ENCODE measurements at regions not wholly inside any gene's neighbourhood (a gene's known extent, or its start where the extent isn't known, plus 50 kb on each side); places are given as distances from the start of the nearest gene placed in this dataset.

DNA sequence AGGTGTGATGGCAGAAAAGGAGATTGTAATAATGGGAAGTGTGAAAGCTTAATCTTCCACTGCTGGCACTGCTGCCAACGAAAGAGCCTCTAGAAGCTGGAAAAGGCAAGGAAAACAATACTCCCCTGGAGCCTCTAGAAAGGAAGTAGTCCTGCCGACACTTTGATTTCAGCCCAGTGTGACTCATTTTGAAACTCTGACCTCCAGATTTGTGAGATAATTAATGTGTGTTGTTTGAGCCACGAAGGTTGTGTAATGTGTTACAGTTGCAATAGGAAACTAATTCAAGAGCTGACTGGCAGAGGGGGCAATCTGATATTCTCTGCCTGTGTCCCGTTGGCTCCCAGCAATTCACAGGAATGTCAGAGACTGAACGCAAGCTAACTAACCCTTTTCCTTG, 219.2 kb upstream of the UBE2E3 start:
- TF ChIP-seq, protein P1, sequence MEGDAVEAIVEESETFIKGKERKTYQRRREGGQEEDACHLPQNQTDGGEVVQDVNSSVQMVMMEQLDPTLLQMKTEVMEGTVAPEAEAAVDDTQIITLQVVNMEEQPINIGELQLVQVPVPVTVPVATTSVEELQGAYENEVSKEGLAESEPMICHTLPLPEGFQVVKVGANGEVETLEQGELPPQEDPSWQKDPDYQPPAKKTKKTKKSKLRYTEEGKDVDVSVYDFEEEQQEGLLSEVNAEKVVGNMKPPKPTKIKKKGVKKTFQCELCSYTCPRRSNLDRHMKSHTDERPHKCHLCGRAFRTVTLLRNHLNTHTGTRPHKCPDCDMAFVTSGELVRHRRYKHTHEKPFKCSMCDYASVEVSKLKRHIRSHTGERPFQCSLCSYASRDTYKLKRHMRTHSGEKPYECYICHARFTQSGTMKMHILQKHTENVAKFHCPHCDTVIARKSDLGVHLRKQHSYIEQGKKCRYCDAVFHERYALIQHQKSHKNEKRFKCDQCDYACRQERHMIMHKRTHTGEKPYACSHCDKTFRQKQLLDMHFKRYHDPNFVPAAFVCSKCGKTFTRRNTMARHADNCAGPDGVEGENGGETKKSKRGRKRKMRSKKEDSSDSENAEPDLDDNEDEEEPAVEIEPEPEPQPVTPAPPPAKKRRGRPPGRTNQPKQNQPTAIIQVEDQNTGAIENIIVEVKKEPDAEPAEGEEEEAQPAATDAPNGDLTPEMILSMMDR (conservative IDR thresholded peaks at IDR 0.05): no peak
- TF ChIP-seq ZFX (IDR thresholded peaks at IDR 0.05): no peak
- H3K27ac ChIP-seq: peak overlapping the region; percentile 63

DNA sequence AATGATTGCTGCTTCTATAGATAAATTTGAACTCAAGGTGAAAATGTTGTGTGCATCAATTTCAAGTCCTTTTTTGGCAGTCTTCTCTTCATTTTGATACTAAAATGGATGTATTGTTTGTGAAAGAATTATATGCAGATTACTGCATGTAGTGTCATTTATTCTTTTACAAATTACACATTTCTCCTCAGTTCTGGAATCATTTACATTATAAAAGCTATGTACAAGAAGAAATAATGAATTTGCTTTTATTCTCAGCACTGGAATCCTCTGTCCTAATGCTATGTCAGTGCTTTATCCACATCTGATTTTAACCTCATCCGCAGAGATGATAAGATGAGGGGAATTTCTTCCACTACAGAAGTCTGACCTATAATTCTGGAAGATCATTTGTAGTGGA, 220.8 kb upstream of the UBE2E3 start:
- no peak for TF ChIP-seq ZFX (IDR thresholded peaks at IDR 0.05)
- TF ChIP-seq, protein P1 (conservative IDR thresholded peaks at IDR 0.05): no peak
- no peak overlapping the region for H3K27ac ChIP-seq

DNA sequence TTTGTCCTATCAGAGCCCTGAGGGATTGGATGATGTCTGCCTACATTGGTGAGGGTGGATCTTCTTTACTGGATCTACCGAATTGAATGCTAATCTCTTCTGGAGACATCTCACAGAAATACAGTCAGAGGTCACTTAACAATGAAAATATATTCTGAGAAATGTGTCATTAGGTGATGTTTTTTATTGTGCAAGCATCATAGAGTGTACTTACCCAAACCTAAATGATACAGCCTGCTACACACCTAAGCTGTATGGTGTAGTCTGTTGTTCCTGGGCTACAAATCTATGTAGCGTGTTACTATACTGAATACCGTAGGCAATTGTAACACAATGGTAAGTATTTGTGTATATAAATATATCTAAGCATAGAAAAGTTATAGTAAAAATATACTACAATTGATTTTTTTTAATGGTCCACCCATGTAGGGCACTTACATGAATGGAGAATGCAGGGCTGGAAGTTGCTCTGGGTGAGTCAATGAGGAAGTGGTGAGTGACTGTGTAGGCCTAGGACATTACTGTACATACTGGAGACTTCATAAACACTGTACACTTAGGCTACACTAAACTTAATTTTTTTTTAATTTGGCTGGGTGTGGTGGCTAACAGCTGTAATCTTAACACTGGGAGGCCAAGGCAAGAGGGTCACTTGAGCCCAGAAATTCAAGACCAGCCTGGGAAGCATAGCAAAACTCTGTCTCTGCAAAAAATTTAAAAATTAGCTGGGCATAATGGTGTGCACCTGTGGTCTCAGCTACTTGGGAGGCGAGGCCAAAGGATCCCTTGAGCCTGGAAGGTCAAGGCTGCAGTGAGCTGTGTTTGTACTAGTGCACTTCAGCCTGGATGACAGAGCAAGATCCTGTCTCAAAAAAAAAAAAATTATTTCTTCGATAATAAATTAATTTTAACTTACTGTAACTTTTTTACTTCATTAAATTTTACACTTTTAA, 226.3 kb upstream of the UBE2E3 start:
- TF ChIP-seq, protein P1 (conservative IDR thresholded peaks at IDR 0.05): no peak
- no peak for TF ChIP-seq ZFX (IDR thresholded peaks at IDR 0.05)
- no peak overlapping the region for H3K27ac ChIP-seq

DNA sequence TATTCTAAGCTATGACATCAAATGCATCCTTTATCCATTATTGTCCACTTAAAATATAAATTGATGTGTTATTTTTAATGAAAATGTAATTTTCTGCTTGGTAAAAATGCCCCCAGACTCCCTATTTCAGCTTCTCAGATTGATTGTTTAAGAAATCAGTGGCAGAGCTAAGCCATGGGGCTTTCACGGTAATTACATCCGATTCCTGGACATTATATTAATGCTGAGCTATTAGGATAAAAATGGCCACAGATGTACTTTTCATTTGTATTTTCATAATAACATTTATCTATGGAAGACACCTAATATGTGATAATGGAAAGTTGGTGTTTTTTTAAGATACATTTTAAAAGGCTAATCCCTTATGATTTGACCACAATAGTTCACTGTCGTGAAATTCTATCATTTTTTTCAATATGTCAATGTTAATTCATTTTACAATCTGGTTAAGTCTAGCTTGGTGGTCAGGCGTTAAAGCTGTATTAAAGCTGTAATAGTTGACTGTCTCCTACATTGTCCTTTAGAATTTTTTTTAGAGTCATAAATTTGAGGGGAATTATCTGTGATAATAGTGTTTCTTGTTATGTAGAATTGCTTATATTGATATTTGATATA, 229.0 kb upstream of the UBE2E3 start:
- no peak overlapping the region for H3K27ac ChIP-seq
- TF ChIP-seq, protein P1 (conservative IDR thresholded peaks at IDR 0.05): no peak
- no peak for TF ChIP-seq ZFX (IDR thresholded peaks at IDR 0.05)

DNA sequence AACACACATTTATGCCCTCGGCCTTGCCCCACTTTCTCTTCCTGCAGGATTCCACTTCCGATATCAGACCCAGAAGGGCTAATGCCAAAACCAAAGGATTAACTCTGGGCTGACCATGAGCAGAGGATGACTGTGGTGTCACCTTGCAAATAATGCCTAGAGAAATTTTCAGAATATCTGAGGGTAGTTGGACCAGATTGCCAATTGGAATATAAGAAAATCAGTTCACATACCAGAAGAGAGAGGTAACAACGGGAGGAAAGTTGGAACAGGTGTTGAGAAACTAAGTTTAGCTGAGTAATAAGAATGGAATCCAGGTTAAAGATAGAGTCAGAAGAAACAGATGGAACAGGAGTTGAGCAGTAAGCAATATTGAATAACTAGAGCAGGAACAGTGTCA, 232.7 kb upstream of the UBE2E3 start:
- no peak overlapping the region for H3K27ac ChIP-seq
- TF ChIP-seq ZFX (IDR thresholded peaks at IDR 0.05): no peak
- TF ChIP-seq, protein P1 (conservative IDR thresholded peaks at IDR 0.05): no peak

DNA sequence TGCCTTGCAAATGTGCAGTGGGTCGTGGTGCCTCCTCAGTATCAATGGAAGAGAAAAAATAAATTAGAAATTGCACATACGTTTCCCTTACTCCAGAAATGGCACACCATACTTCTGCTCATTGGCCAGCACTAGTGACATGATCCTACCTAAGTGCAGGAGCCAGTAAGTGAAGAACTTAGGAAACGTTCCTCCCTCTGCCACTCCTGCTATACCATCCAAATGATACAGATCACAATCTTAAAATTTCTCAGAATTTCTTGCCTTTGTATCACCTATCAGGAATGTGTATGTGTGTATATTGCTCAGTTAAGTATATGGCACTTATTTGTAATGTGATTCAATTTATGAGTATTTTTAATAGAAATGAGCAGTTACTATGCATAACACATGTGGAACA, 237.0 kb upstream of the UBE2E3 start:
- TF ChIP-seq, protein P1 (conservative IDR thresholded peaks at IDR 0.05): no peak
- no peak for TF ChIP-seq ZFX (IDR thresholded peaks at IDR 0.05)

DNA sequence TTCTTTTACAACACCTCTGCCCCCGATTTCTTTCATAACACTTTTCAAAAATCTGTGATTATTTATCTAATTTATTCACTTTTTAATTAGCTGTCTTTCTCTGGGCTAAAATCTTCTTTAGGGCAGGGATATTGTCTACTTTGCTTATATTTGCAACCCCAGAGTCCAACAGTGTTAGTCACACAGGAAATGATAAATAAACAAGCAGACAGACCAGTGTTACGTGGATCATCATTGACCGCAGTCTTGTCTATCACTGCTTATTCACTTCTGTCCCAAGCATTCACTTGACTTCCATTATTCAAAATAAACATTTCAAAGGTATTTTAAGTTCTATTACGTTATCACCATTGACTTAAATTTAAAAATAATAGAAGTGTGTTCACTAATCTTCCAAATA, 237.6 kb upstream of the UBE2E3 start:
- TF ChIP-seq ZFX (IDR thresholded peaks at IDR 0.05): no peak
- TF ChIP-seq, protein P1 (conservative IDR thresholded peaks at IDR 0.05): no peak
- H3K27ac ChIP-seq: no peak overlapping the region

More for the DNA sequence above, 237.0 kb upstream of the UBE2E3 start:
- no peak overlapping the region for H3K27ac ChIP-seq

All from C4-2B (cell line).